GM18873 (cell line): ENCODE measurements at regions not wholly inside any gene's neighbourhood (a gene's known extent, or its start where the extent isn't known, plus 50 kb on each side); places are given as distances from the start of the nearest gene placed in this dataset.

Source experiments
- ATAC-seq: cut with Tn5 transposase; IDR thresholded peaks from one replicate; pipeline ENCODE4 v1.9.1; 2021; ENCODE audit warnings: mild to moderate bottlenecking, moderate library complexity, moderate number of reproducible peaks; ENCODE audit not compliant: unreplicated experiment, low FRiP score

DNA sequence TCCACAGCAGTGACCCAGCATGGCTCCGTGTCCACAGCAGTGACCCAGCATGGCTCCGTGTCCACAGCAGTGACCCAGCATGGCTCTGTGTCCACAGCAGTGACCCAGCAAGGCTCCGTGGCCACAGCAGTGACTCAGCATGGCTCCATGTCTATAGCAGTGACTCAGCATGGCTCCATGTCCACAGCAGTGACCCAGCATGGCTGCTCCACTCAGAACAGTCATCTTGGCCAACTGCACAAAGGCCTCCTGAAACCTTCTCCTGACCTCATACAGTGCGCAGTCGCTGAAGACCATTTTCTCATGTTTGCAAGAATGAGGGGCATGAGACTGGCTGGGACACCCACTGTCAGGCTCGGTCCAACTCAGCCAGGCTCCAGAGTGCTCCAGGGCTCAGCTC is 333.4 kb upstream of the RAB6C start:
- no peak for ATAC-seq

DNA sequence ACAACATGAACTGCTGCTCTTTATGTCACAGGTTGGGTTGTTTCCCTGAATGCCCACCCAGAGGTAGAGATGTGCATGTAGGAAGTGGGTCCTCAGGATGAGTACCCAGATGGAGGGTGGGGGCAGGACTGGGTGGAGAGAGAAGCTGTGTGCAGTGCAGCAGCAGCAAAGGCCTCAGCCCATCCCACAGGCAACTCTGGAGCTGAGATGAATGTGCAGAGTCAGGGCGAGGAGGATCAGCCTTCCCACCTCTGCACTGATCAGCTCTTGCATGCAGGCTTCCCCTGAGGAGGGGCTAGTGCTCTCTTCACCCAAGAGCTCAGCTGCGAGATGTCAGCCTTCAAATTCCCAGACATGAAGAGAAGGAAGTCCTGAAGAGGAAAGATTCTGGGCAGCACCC is 326.2 kb upstream of the RAB6C start:
- no peak for ATAC-seq

DNA sequence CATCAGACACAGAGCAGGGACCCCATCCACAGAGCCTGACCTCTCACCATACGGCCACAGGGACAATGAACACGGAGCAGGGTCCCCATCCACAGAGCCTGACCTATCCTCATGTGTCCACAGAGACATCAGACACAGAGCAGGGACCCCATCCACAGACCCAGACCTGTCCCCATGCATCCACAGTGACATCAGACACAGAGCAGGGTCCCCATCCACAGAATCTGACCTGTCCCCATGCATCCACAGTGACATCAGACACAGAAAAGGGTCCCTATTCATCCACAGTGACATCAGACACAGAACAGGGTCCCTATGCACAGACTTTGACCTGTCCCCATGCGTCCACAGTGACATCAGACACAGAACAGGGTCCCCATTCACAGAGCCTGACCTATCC is 325.1 kb upstream of the RAB6C start:
- no peak for ATAC-seq

DNA sequence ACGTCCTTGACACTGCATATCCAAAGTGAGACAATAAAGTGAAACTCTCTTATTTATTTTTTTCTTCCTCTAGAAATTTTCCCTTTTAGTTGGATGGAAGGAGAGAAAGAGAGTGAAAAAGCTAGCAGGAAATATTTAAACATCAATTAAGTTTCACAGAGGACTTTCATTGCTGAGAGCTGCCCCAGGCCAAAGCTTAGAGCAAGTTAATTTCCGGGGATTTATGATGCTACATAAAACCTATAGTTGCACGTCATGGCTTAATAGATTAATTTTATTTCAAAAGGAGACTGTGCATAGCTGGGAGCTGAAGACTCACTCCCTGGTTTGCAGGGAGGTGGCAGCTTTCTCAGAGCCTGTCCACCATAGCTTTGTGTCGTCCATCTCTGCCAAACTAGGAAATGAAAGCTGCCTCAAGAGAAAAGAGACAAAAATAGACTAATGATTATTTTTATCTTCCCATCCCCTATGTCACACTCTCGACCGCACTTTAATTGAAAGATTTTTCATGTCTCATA is 323.3 kb upstream of the RAB6C start:
- no peak for ATAC-seq

DNA sequence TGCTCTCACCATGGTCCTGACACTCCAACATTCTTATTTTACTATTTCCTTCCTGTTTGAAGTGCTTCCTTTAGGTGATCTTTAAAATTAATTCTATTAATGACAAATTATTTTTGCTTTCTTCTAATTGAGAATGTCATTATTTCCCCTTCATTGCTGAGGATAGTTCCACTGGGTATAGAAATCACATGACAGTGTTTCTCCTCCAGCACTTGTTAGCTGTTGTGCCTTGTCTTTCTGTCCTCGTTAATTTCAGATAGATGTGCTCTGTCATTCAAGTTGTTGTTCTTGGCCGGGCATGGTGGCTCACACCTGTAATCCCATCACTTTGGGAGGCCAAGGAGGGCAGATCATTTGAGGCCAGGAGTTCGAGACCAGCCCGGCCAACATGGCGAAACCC is 321.0 kb upstream of the RAB6C start:
- ATAC-seq = no peak

DNA sequence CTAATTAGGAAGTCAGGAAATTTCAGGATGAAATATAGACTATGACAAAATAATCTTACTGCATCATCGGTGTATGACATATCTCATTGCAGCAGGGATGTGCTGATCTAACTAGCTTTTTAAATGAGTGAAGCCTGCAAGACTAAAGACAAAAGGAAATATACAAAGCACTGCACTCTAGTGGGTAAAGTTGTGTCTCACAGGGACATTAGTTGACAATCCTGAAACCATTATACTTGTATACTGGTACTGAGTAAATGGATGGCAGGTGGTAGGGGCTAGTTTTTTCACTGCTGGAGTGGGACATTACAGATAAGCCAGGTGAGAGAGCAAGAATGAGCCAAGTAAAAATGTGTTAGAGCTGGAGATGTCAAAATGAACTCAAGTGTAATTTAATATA is 317.5 kb upstream of the RAB6C start:
- no peak for ATAC-seq

DNA sequence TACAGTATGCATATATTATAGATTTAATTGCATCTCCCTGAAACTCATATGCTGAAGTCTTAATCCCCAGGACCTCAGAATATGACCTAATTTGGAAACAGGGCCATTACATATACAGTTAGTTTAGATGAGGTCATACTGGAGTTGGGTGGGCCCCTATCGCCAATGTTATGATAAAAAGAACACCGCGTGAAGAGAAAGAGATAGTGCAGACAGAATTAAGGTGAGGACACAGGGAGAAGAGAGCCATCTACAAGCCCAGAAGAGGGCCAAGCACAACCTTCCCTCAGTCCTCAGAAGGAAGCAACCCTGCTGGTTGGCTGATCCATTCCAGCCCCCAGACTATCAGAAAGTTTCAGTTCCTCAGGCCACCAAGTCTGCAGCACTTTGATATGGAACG is 311.9 kb upstream of the RAB6C start:
- ATAC-seq = no peak

DNA sequence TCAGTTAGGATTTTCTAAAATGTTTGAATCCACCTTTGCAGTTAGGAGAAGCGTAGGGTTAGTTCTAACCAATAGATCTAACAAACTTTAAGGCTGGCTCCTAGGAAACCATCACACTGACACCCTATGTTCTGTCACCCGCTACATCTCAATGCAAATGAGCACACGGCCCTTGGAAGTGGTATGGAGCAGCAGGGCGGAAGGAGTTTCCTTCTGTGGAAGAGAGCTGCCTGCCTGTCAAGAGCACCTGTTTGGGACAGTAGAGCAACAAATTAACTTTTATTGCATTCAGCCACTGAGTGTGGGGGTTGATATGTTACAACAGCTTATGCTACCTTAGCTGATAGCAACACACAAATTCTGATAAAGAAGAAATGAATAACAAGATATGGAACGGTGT is 306.9 kb upstream of the RAB6C start:
- ATAC-seq = no peak

DNA sequence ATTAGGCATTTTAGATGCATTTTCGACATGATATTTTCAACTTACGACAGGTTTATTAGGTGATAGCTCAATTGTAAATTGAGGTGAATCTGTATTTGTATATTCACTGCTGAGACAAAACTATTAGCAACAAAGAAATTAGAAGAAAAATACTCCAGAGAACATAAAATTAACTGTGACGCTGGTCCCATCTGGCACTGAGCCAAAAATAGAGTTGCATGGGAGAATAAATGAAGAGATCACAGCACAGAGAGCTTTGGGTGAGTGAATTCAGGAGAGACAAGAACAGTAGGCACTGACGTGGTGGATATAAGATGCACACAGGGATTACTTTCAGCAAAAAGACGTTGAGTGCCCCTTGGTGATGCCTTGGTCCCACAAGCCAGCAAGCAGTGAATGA is 306.2 kb upstream of the RAB6C start:
- ATAC-seq = no peak

DNA sequence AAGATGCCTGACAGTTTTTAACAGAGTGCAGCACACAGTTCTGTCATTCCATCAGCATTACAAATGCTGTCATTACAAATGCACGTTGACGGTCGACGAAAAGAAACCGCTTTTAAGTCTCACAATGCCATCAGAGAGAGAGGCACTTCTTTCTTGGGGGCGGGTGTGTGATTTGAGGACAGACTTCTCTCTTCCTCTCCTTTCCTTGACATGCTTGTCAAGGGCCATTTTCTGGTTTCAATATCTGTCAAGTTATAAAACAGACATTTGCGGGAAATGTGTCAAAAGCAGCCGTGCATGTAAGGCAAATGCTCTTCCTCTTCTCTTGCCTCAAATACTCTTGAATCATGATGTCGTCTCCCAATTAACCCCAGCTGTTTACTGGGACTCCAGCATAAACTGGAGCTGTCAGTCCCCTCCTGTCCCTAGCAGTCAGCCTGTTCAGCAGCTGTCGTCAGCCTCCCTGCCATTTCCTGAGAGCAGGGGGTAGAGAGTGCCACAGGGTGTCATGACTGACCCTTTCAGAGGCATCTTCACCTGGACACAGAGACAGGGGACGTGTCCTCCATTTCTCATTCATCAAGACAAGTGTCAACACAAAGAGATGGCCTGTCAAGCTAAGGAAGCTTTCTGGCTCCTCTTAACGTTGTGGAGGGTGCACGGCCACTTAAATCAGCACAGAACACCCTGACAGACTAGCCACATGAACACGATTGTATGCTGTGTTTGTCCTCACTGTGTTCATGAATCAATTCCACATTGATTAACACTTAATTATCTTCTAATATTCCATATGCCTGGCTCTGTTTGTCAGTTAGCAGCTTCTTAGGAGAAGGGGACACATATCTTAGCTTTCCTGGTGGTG is 305.4 kb upstream of the RAB6C start:
- peak; percentile 71 for ATAC-seq

DNA sequence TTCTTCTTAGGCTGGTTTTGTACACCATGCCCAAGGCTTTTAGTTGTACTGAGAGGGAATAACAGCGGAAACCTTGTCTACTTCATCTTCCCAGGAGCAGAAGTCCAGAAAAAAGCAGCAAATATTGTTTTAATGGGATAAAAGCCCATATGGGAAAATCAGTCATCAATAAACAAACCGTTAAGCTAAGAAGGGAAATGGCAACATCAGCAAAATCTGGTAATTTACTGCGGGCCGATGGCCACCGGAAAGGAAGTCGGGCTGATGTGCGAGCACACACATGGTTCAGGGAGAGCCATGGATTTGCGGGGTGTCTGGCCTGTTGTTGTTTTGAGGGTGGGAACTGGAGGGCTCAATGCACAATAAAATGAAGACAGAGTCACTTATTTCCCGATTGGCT is 300.7 kb upstream of the RAB6C start:
- no peak for ATAC-seq

DNA sequence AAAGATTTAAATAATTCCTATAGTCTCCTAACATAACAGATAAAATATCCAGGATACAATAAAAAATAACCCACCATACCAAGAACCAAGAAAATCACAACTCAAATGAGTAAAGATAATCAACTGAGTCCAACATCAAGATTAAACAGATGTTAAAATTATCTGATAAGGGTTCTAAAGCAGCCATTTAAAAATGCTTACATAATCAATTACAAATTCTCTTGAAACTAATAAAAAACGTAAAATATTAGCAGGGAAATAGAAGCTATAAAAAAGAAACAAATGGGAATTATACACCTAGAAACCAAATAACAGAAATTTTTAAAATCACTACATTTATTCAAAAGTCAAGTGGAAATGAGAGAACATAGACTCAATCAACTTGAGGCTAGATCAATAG is 297.7 kb upstream of the RAB6C start:
- ATAC-seq = no peak

DNA sequence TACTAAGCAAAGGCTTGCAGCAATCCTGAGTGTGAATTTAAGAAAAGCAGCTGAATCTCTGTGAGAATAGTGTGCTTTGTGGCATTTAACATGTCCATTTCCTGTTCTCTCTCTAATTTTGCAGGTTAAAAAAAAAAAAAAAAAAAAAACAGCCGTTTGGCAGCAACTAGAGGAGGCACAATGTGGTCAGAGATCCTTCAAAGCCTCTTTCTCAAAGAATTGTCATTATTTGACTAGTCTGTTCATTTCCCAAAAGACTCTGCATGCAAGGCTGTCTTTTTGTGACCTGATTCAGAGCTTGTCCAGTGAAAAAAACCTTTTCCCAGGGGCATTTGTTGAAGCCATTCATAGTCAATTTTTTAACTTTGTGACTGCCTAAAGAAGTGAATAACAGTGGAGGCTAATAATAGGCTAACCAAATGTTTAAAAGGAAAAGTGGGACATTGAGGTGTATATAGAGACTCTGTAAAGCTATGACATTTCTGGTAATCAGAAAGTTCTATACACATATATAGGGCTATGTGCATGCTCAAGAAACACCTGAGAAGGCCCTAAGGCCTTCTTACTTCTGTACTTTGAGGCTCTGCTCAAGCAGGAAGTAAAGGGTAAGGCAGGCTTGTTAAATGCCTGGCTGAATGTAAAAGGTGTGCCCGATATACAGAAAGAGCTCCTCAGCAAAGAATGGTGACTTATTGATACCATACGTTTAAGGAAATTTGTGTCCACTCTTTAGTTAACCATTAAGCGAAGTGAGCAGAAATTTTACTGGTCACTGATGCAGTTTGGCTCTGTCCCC is 289.6 kb upstream of the RAB6C start:
- ATAC-seq = no peak

DNA sequence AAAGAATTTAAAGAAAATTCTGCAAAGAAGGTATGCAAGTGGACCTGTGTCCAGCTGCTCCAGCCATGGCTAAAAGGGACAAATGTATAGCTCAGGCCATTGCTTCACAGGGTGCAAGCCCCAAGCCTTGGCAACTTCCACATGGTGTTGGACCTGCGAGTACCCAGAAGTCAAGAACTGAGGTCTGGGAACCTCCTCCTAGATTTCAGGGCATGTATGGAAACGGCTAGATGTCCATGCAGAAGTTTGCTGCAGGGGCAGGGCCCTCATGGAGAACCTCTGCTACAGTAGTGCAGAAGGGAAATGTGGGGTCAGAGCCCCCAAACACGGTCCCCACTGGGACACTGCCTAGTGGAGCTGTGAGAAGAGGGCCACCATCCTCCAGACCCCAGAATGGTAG is 284.0 kb upstream of the RAB6C start:
- no peak for ATAC-seq

DNA sequence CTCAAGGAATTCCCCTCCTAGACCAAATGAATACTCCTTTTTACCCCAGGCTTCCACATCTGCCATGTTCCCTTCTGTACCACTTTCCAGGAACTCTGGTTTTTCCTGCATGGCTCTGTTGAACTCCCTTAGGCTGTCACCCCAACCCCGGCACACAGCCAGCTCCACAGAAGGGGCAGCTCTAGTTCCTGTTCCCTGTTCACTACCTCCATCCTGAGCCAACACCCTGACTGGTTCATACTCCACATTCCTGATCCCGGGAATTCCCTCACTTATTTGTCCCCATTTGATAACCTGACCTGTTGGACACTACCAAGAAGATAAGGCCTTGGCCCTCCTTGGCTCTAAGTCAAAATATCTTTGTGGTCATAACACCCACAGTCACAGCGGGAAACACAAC is 280.9 kb upstream of the RAB6C start:
- ATAC-seq = no peak

DNA sequence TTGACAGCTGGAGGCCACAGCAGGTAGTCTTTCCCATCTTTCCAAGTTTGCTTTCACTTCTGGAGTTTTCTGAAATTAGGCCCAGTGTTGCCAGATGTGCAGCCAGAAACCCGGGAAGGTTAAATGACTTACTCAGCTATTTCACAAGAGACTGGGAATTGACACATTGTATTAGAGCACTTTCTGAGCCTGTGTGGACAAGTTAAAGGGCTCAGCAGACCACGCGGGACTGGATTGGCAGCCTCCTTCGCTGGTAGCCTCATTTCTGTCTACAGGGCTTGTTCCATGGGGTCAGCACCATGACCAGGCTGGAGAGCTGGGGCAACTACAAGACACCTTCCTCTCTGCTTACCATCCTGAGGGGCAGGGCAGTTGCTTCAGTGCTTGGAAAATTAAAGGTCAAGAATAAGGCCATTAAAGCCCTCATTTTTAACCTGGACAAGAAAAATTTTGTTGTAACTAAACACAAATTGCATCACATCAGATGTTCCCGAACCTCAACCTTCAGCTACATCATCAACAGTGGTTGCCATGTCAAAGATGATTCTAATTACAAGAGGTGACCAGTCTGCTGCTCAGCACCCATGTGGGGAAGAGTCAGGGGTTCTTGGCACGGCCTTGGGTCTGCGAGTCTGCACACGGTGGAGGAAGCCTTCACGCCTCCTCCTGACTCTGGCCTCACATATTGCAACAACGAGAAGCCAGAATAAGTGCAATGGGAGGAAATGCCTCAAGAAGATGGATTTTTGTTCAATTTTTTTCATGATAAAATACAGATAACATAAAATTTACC is 279.5 kb upstream of the RAB6C start:
- ATAC-seq = no peak

DNA sequence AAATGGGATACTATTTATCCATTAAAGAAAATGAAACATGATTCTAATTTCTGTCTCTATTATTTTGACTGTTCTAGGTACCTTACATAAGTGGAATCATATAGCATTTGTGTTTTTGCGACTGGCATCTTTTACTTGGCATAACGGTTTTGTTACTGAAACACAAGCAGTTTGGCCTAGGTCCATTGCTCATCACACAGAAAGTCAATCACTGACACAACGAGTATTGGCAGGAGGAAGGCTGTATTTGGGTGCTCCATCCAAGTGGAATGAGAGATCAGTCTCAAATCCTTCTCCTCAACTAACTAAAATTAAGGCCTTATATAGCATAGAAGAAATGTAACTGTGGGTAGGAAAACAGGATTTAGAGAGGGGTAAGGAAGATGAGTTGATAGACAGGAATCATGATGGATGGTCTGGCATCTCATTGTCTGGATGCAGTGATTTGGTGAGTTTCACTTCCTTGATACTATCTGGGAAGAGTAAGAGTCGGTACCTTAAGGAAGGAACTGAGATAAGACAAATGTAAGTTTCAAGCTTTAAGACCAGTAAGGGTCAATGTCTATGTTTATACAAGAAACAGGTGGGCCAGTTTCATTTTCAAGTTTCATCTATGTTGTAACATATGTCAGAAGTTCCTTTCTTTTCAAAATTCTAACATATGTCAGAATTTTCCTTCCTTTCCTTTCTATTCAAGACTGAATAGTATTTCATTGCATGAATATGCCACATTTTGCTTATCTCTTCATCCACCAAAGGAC is 276.9 kb upstream of the RAB6C start:
- ATAC-seq = no peak

DNA sequence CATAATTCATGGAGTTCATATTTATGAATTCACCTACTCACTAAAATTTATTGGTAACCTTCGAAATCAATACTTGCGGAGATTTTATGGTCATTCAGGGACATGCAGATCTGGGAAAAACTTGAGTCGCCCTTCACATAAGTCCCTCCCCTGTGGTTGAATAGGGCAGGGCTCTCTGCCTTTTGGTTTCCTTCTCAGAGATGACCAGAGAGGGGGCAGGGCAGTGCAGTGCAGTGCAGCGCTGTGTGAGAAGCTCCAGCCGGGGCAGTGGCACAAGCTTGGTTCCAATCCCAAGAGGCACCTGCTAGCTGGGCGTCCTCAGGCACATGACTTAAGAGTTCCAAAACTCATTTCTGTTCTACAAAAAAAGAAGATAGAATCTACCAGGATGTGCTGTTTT is 274.4 kb upstream of the RAB6C start:
- no peak for ATAC-seq

DNA sequence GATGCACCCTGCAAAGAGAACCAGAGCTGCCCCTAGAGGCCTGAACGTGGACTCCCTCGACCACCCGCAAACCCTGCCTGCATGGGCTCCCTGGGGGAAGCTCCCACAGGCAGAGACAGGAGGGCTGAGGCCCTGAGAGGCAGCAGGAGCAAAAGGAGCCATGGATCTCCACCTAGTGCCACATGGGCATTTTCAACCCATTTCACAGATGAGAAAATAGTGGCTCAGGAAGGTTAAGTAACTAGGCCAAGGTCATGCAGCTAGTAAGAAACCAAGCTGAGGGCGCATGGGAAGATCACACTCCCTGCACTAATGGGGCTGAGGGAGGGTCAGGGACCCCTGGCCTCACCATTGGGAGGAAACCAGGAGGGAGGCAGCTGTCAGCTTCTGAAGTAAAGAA is 271.7 kb upstream of the RAB6C start:
- no peak for ATAC-seq
